Ishikawa (cell line): ENCODE measurements at regions not wholly inside any gene's neighbourhood (a gene's known extent, or its start where the extent isn't known, plus 50 kb on each side); places are given as distances from the start of the nearest gene placed in this dataset.

ENCODE experiments used
- CEBPB ChIP-seq: IDR thresholded peaks from 2 replicates; pipeline ENCODE4 v1.6.1; 2012
- CREB1 ChIP-seq: IDR thresholded peaks from 2 replicates; pipeline ENCODE4 v1.6.1; 2012; ENCODE audit warnings: low read depth
- EGR1 ChIP-seq: IDR thresholded peaks from 2 replicates; pipeline ENCODE4 v1.6.1; 2012
- EP300 ChIP-seq: IDR thresholded peaks from 2 replicates; pipeline ENCODE4 v1.6.1; 2012; ENCODE audit warnings: borderline replicate concordance
- FOXM1 ChIP-seq: IDR thresholded peaks from 2 replicates; pipeline ENCODE4 v1.6.1; 2012; ENCODE audit warnings: low read depth, borderline replicate concordance
- MAX ChIP-seq: IDR thresholded peaks from 2 replicates; pipeline ENCODE4 v1.6.1; 2012
- NFIC ChIP-seq: IDR thresholded peaks from 2 replicates; pipeline ENCODE4 v1.6.1; 2012
- RAD21 ChIP-seq: IDR thresholded peaks from 2 replicates; pipeline ENCODE4 v1.6.1; 2012; ENCODE audit warnings: low read depth
- REST ChIP-seq: IDR thresholded peaks from 2 replicates; pipeline ENCODE4 v1.6.1; 2012; ENCODE audit warnings: low read depth, mild to moderate bottlenecking
- TAF1 ChIP-seq: IDR thresholded peaks from 2 replicates; pipeline ENCODE4 v1.6.1; 2012; ENCODE audit warnings: low read depth, mild to moderate bottlenecking
- TCF12 ChIP-seq: IDR thresholded peaks from 2 replicates; pipeline ENCODE4 v1.6.1; 2012; ENCODE audit warnings: low read depth
- TEAD4 ChIP-seq: IDR thresholded peaks from 2 replicates; pipeline ENCODE4 v1.6.1; 2012
- USF1 ChIP-seq: IDR thresholded peaks from 2 replicates; pipeline ENCODE4 v1.6.1; 2012
- YY1 ChIP-seq: IDR thresholded peaks from 2 replicates; pipeline ENCODE4 v1.6.1; 2012; ENCODE audit warnings: low read depth
- ZBTB7A ChIP-seq: IDR thresholded peaks from 2 replicates; pipeline ENCODE4 v1.6.1; 2012; ENCODE audit warnings: low read depth

GRCh38 chr2:223235986-223236385, 184.0 kb downstream of the KCNE4 start:
- TF ChIP-seq TEAD4 = no peak
- no peak for TF ChIP-seq TAF1
- no peak for TF ChIP-seq NFIC
- no peak for TF ChIP-seq USF1
- no peak for TF ChIP-seq MAX
- TF ChIP-seq REST = no peak
- no peak for TF ChIP-seq FOXM1
- TF ChIP-seq CEBPB = no peak
- no peak for TF ChIP-seq RAD21
- TF ChIP-seq EP300 = no peak
- no peak for TF ChIP-seq TCF12
- no peak for TF ChIP-seq ZBTB7A
- no peak for TF ChIP-seq YY1

GRCh38 chr2:223238301-223238700, 186.3 kb downstream of the KCNE4 start:
- TF ChIP-seq TCF12 (no peak), NFIC (no peak), USF1 (no peak), TEAD4 (no peak), MAX (no peak), YY1 (no peak), CREB1 (no peak)

- TF ChIP-seq CEBPB (no peak), RAD21 (no peak), USF1 (no peak), YY1 (no peak), TEAD4 (no peak), TCF12 (no peak), FOXM1 (no peak), CREB1 (no peak), TAF1 (no peak), EGR1 (no peak), REST (no peak), ZBTB7A (no peak)
Measured at GRCh38 chr2:223243233-223243632, 191.2 kb downstream of the KCNE4 start.

- TF ChIP-seq RAD21 (peak; percentile 55), YY1 (no peak)
Measured at GRCh38 chr2:223247136-223247535, 195.1 kb downstream of the KCNE4 start.

- TF ChIP-seq ZBTB7A = no peak
Measured at GRCh38 chr2:223251656-223252229, 199.8 kb downstream of the KCNE4 start.

- TF ChIP-seq RAD21 (no peak), TEAD4 (no peak), REST (no peak), TCF12 (no peak), MAX (no peak), ZBTB7A (no peak), FOXM1 (no peak), USF1 (no peak), TAF1 (no peak), NFIC (no peak), YY1 (no peak), EGR1 (no peak), CEBPB (no peak), CREB1 (no peak), EP300 (no peak)
Measured at GRCh38 chr2:223260681-223261080, 208.7 kb downstream of the KCNE4 start.
